Ammon's horn (tissue), 1 donor: ENCODE measurements at regions not wholly inside any gene's neighbourhood (a gene's known extent, or its start where the extent isn't known, plus 50 kb on each side); places are given as distances from the start of the nearest gene placed in this dataset.

ENCODE experiments used
- DNase-seq: peaks from one replicate; pipeline ENCODE4 v3.0.0-alpha.2; 2016; ENCODE audit warnings: low spot score

- no peak for DNase-seq
Observed at GRCh38 chr14:25993830-25994229, 604.0 kb downstream of the NOVA1 start.

- DNase-seq: no peak
Observed at GRCh38 chr14:25988536-25988935, 609.3 kb downstream of the NOVA1 start.

GRCh38 chr14:25955772-25956171 lies 642.1 kb downstream of the NOVA1 start:
- no peak for DNase-seq

- DNase-seq: no peak
Observed at GRCh38 chr14:25953532-25954139, 644.2 kb downstream of the NOVA1 start.

- no peak for DNase-seq
Observed at GRCh38 chr14:25945746-25946145, 652.1 kb downstream of the NOVA1 start.

- peak; percentile 2 for DNase-seq
Observed at GRCh38 chr14:25944020-25944419, 653.8 kb downstream of the NOVA1 start.

GRCh38 chr14:25943329-25943728 lies 654.5 kb downstream of the NOVA1 start:
- no peak for DNase-seq

DNA sequence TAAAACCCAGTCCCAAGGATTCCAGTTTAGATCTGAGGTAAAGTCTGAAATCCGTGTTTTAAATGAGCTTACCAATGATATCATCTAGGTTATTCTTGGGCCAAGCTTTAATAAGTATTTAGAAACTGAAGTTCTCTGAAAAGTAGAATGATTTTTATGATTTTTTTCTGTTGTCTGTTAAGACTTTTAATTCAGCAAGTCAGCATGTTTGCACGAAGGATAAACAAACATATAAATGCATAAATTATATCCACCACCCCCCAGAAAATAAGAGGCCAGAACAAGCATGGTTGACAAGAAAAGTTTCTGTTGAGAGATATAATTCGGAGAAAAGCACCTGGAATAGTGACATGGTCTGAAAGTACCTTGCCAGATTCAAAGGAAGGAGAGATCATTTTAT lies 655.7 kb downstream of the NOVA1 start:
- no peak for DNase-seq

DNA sequence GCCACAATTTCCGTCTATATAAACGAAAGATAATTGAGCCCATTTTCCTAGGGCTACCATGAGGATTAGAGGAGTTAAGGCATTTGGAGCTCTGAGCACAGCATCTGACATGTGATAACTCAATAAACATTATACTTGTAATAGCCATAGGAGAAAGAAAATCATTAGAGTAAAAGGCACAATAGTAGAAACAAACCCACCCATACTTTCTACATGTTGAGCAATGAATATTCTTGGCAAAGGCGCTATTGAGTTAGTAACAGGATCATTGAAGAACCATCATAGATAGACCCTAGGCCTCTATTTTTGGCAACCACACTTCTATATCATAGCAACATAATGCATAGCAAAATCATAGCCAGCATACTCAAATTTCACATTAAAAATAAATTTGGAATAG lies 664.1 kb downstream of the NOVA1 start:
- DNase-seq: no peak

GRCh38 chr14:25929881-25930615 lies 667.8 kb downstream of the NOVA1 start:
- DNase-seq: no peak

- no peak for DNase-seq
Observed at GRCh38 chr14:25911831-25912230, 686.0 kb downstream of the NOVA1 start.

DNA sequence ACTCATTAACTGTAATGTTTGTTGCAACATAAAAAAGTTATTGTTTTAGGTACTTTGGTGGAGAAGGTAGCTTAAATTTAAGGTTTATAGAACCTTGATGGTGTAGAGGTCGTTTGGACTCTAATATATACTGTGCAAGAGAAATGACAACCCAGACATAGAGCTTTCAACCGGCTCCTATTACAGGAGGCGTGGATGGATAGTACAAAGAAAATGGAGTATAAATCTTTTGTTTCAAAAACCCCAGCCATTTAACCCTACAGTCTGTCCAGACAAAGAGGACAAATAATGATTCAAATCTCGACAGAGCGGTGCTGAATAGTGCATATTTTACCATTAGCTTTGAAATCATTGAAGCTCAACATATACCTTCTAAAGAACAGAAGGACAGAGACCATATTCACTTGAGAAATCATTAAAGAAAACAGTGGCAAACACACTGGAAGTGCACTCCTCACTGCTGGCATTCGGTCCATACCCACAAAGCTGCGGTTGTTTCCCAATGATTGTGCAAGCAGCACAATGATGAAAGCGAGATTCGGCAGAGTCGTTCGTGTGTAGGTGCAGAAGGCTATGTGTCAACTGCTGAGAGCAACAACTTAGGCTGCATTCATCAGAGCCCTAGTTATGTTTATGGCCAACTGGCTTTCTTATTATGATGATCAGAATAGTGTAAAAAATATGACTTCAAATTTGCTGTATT lies 688.6 kb downstream of the NOVA1 start:
- no peak for DNase-seq

DNA sequence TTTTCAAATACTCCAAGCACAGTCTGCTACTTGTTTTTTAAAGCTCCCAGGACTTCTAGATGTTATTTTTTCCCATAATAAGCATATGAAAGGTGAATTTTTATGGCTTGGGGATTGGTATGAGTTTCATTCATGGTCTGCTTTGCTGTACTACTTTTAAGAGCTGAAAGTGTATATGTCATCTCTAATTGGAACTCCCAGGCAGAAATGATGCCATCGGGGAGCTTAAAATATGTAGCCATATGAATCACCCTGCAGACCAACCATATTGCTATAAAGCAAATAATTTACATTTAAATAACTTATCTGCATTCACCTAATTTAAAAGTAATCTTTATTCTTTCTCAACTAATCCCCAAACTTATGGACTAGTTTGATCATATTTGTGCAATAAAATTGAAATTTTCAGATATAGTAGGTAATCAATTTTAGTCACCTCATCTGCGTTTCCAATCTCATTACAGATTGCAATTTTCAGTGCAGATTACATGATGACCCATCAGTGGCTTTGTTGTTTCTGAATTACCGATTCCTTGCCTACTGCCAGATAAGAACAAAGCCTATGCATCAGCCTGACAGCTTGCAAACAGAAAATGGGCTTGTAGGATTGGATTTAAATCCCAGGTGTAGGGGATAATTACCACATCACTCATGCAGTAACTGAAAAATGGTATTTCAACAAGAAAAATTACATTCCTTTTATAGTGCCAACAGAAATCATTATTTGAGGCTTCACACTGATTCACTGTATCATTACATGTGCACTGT lies 689.4 kb downstream of the NOVA1 start:
- no peak for DNase-seq

DNA sequence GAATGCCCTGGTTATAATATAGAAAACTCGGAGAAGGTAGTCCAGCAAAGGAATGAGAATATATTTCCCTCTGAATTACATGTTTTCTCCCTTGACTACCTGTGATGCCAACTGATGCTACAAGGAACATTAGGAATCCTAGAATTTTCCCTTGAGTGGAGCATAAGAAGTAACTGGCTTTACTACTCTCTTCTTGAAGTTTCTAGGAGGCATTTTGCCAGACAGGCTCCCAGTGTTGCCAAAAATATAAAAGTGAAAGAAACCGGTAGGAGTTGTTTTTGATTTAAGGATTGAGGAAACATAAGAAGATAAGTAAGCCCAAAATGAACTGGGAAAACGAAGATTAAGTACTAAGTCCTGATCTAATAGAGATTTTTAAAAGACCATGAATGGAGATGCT lies 693.4 kb downstream of the NOVA1 start:
- no peak for DNase-seq

GRCh38 chr14:25899197-25899596 lies 698.6 kb downstream of the NOVA1 start:
- DNase-seq: no peak

DNA sequence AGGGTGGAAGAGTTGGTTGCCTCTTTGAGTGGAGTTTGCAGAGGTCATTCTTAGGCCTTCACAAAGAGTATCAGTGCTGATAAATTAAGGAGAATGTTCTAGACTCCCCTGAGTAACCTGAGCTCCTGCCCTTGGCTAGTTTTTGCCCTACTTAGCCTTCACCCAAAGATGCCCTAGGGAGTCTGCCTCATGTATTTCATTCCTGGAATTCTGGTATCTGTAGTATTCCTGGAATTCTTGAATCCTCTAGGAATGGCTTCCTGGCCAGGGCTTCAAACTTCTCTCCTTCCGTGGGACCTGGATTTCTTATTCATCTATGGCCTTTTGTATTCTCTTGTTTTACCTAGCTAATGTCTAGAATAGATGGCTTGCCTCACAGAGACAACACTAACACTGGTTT lies 701.1 kb downstream of the NOVA1 start:
- DNase-seq: no peak

GRCh38 chr14:25895740-25896139 lies 702.1 kb downstream of the NOVA1 start:
- no peak for DNase-seq

- no peak for DNase-seq
Observed at GRCh38 chr14:25887251-25887878, 710.5 kb downstream of the NOVA1 start.

- no peak for DNase-seq
Observed at GRCh38 chr14:25884657-25885056, 713.2 kb downstream of the NOVA1 start.

GRCh38 chr14:25882899-25883298 lies 714.9 kb downstream of the NOVA1 start:
- no peak for DNase-seq

DNA sequence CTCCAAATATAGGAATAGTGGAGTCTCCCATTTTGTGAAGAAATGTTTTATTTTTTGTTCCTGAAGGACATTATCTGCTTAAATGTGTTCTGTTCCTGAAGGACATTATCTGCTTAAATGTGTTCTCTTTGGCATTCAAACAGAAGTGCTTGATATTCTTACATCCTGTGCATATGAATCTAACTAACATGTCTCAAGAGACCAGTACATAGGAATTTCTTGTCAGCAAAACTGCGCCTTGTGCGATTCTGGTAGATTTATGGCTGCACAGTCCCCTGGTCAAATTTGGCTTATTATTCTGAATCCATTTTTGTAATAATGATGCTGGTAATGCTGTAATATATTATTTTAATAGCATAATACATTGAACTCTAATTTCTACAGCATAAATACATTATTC lies 722.4 kb downstream of the NOVA1 start:
- no peak for DNase-seq

- DNase-seq: no peak
Observed at GRCh38 chr14:25869854-25870253, 728.0 kb downstream of the NOVA1 start.
